Hepatocyte (in vitro differentiated cells): ENCODE measurements at regions not wholly inside any gene's neighbourhood (a gene's known extent, or its start where the extent isn't known, plus 50 kb on each side); places are given as distances from the start of the nearest gene placed in this dataset.

Source experiments
- EZH2 ChIP-seq: fragments of 200-600 bp; sonication (generic); IDR thresholded peaks from 2 replicates; pipeline ENCODE4 v1.6.1; 2016; ENCODE audit warnings: antibody characterized with exemption, mild to moderate bottlenecking, borderline replicate concordance
- TF ChIP-seq, protein P1 (sequence below): fragments of 200-600 bp; sonication (generic); IDR thresholded peaks from 2 replicates; pipeline ENCODE4 v1.5.1; 2016; ENCODE audit warnings: antibody characterized with exemption, mild to moderate bottlenecking; ENCODE audit not compliant: poor library complexity

DNA sequence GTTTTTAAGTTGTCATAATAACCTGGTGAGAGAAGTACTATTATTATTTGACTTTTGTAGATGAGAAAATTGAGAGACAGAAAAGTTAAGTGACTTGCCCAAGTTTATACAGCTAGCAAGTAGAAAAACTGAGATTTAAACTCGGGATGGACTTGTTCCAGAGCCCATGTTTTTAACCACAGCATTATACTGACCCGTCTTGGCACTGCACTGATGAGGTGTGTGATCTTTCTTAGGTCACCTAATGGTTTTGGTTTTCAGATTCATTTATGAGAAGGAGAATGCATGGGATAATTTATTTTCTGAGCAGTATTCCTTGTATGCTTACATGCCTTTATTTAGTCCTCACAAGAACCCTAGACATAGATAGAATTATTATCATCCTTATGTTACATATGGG, 201.8 kb upstream of the CDKN2B start:
- TF ChIP-seq, protein P1, sequence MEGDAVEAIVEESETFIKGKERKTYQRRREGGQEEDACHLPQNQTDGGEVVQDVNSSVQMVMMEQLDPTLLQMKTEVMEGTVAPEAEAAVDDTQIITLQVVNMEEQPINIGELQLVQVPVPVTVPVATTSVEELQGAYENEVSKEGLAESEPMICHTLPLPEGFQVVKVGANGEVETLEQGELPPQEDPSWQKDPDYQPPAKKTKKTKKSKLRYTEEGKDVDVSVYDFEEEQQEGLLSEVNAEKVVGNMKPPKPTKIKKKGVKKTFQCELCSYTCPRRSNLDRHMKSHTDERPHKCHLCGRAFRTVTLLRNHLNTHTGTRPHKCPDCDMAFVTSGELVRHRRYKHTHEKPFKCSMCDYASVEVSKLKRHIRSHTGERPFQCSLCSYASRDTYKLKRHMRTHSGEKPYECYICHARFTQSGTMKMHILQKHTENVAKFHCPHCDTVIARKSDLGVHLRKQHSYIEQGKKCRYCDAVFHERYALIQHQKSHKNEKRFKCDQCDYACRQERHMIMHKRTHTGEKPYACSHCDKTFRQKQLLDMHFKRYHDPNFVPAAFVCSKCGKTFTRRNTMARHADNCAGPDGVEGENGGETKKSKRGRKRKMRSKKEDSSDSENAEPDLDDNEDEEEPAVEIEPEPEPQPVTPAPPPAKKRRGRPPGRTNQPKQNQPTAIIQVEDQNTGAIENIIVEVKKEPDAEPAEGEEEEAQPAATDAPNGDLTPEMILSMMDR, result no peak
- no peak for TF ChIP-seq EZH2
